DOHH2 (cell line): ENCODE measurements at regions not wholly inside any gene's neighbourhood (a gene's known extent, or its start where the extent isn't known, plus 50 kb on each side); places are given as distances from the start of the nearest gene placed in this dataset.

Source experiments
- H3F3A ChIP-seq: fragments of 200-600 bp; sonication (generic), shearing (Covaris generic); 2 replicates; pipeline ENCODE4 v1.6.0; 2016; ENCODE audit warnings: antibody characterized with exemption, mild to moderate bottlenecking; ENCODE audit not compliant: control insufficient read depth, insufficient read depth
- H3K27ac ChIP-seq: fragments of 200-600 bp; sonication (generic); 2 replicates; pipeline ENCODE4 v1.5.1; 2014; ENCODE audit warnings: low read depth, mild to moderate bottlenecking, low read length, moderate library complexity
- H3K27me3 ChIP-seq: fragments of 200-600 bp; sonication (generic); 2 replicates; pipeline ENCODE4 v1.6.1; 2014; ENCODE audit warnings: mild to moderate bottlenecking, low read length, mixed read lengths; ENCODE audit not compliant: control insufficient read depth
- H3K36me3 ChIP-seq: fragments of 200-600 bp; sonication (generic); 2 replicates; pipeline ENCODE4 v1.6.1; 2014; ENCODE audit warnings: mild to moderate bottlenecking, low read length, moderate library complexity, mixed read lengths; ENCODE audit not compliant: control insufficient read depth
- H3K4me1 ChIP-seq: fragments of 200-600 bp; sonication (generic); 2 replicates; pipeline ENCODE4 v1.6.1; 2014; ENCODE audit warnings: mild to moderate bottlenecking, low read length, mixed read lengths; ENCODE audit not compliant: control insufficient read depth
- H3K4me2 ChIP-seq: fragments of 200-600 bp; sonication (generic); 2 replicates; pipeline ENCODE4 v1.6.0; 2014; ENCODE audit warnings: mild to moderate bottlenecking, low read length, moderate library complexity
- H3K4me3 ChIP-seq: fragments of 200-600 bp; sonication (generic); 2 replicates; pipeline ENCODE4 v1.5.1; 2014; ENCODE audit warnings: mild to moderate bottlenecking, low read length, mixed read lengths
- H3K79me2 ChIP-seq: fragments of 200-600 bp; sonication (generic); 2 replicates; pipeline ENCODE4 v1.6.1; 2014; ENCODE audit warnings: mild to moderate bottlenecking, low read length, mixed read lengths; ENCODE audit not compliant: control insufficient read depth
- H3K9me2 ChIP-seq: fragments of 200-600 bp; sonication (generic); replicated peaks from 2 replicates; pipeline ENCODE4 v1.6.1; 2014; ENCODE audit warnings: mild to moderate bottlenecking, low read length, mixed read lengths; ENCODE audit not compliant: control insufficient read depth
- H3K9me3 ChIP-seq: fragments of 200-600 bp; sonication (generic); 2 replicates; pipeline ENCODE4 v1.6.1; 2014; ENCODE audit warnings: antibody characterized with exemption, low read length, mixed read lengths; ENCODE audit not compliant: control insufficient read depth, insufficient read depth
- H4K20me1 ChIP-seq: fragments of 200-600 bp; sonication (generic); 2 replicates; pipeline ENCODE4 v1.6.0; 2014; ENCODE audit warnings: low read depth, mild to moderate bottlenecking, antibody characterized with exemption, low read length, moderate library complexity; ENCODE audit not compliant: control insufficient read depth, insufficient read depth
- EZH2phosphoT487 ChIP-seq: fragments of 200-600 bp; sonication (generic); IDR thresholded peaks from 2 replicates; pipeline ENCODE4 v1.6.1; 2017; ENCODE audit warnings: borderline replicate concordance, mild to moderate bottlenecking, antibody characterized with exemption, low read length, moderate library complexity, mixed read lengths
- TF ChIP-seq, protein P1 (sequence below): fragments of 200-600 bp; sonication (generic); IDR thresholded peaks from one replicate; pipeline ENCODE4 v1.5.1; 2014; ENCODE audit warnings: antibody characterized with exemption, mild to moderate bottlenecking, low read depth, low read length; ENCODE audit not compliant: poor library complexity, severe bottlenecking

DNA sequence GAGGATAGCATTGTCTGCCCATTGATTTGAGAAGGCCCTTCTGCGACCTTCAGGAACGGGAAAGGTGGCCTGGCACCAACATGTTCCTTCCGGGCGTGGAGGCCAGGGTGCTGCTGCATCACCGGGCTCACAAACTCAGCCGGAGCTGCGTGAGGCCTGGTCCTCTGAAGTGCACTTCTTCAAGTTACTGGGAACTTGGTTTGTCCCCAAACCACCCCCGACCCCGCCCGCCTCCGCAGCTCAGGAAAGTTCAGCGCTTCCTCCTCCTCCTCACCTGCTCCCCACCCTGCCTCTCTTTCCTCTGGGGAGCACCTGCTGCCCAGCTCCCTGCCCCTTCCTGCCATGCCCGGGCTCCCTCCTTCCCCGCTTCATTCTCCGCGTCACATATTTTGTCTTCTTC is 116.0 kb upstream of the LRPAP1 start:
- Histone ChIP-seq H3K27me3 (no peaks in the 10 kb centered on the region), H3K4me2 (no peak overlapping the region), H3K9me3 (no peaks in the 10 kb centered on the region), H3K9me2 (no peaks in the 10 kb centered on the region), H4K20me1 (no peaks in the 10 kb centered on the region), H3K79me2 (no peaks in the 10 kb centered on the region), H3K36me3 (no peaks in the 10 kb centered on the region), H3K4me1 (peaks cover 30% of the 10 kb centered on the region), H3K27ac (no peak overlapping the region), H3F3A (no peaks in the 10 kb centered on the region), H3K4me3 (no peak overlapping the region)
- TF ChIP-seq EZH2phosphoT487, result no peak
- TF ChIP-seq, protein P1, sequence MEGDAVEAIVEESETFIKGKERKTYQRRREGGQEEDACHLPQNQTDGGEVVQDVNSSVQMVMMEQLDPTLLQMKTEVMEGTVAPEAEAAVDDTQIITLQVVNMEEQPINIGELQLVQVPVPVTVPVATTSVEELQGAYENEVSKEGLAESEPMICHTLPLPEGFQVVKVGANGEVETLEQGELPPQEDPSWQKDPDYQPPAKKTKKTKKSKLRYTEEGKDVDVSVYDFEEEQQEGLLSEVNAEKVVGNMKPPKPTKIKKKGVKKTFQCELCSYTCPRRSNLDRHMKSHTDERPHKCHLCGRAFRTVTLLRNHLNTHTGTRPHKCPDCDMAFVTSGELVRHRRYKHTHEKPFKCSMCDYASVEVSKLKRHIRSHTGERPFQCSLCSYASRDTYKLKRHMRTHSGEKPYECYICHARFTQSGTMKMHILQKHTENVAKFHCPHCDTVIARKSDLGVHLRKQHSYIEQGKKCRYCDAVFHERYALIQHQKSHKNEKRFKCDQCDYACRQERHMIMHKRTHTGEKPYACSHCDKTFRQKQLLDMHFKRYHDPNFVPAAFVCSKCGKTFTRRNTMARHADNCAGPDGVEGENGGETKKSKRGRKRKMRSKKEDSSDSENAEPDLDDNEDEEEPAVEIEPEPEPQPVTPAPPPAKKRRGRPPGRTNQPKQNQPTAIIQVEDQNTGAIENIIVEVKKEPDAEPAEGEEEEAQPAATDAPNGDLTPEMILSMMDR, result no peak

DNA sequence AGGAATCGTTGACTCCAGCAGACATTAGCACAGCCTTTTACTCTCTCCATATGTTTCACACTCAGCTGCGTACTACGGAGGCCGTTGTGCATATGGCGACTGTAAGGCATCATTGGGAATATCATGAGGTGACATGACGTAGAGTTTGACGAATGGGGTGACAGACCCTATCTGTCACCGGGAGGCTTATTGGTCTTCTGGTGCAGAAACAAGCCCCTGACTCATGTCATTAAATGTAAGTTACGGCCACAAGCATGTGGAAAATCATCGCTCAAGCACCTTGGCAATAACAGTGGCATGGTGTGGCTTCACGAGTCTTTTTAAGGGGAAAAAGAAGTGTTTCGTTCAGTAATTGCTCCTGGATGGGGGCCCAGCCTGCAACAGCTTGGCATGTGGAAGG is 115.2 kb upstream of the LRPAP1 start:
- H3K4me3 ChIP-seq, result no peak overlapping the region
- H3K4me1 ChIP-seq, result peaks cover 33% of the 10 kb centered on the region
- no peak overlapping the region for H3K27ac ChIP-seq
- H3K9me2 ChIP-seq, result no peaks in the 10 kb centered on the region
- TF ChIP-seq EZH2phosphoT487, result no peak
- TF ChIP-seq, protein P1, result no peak
- no peaks in the 10 kb centered on the region for H3K79me2 ChIP-seq
- H3K27me3 ChIP-seq, result no peaks in the 10 kb centered on the region
- no peaks in the 10 kb centered on the region for H4K20me1 ChIP-seq
- H3K36me3 ChIP-seq, result no peaks in the 10 kb centered on the region
- H3F3A ChIP-seq, result no peaks in the 10 kb centered on the region
- H3K4me2 ChIP-seq, result no peak overlapping the region
- no peaks in the 10 kb centered on the region for H3K9me3 ChIP-seq

DNA sequence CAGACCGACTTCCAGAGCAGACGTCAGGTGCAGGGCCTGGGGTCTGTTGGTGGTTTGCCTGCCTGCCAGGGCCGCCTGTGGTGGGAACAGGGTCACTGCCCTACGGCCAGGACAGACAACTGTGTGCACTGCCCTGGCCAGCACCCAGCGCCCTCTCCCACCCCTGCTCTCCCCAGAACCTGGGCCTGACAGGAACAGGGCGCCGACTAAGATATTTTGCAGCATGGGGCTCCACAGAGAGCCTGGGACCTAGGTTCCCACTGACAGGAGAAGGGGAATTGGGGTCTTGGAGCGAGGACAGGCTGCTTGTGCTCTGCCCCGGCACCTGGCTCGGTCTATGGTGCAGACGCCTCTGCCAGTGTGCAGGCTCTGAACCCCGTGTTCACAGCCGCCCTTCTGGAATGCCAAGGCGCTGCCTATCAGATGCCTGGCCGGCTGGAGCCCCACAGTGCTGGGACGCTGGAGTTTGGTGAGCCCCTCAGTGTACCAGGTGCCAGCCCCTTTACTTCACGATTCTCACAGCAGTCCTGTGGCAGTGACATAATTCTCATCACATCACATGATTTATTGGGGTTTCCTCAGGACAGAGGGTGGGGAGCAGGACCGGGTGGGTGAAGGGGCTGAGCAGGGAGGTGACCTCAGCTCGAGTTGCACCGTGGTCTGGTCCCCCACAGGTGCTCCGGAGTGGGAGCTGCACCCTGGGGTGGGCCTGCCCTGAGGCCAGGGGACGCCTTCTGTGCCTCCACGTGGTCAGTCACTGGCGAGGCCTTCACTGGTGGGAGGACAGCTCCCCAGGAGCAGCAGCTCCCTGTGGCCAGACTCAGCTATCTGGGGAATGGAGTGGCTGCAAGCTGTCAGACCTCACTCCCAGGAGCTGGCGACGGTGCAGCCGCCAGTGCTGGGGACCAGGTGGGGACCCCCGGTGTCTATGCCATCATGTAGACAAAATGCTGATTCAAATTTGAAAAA is 113.8 kb upstream of the LRPAP1 start:
- H3K4me2 ChIP-seq, result no peak overlapping the region
- H3K27me3 ChIP-seq, result no peaks in the 10 kb centered on the region
- no peak overlapping the region for H3K4me3 ChIP-seq
- H4K20me1 ChIP-seq, result no peaks in the 10 kb centered on the region
- no peaks in the 10 kb centered on the region for H3F3A ChIP-seq
- TF ChIP-seq, protein P1, result no peak
- TF ChIP-seq EZH2phosphoT487, result no peak
- no peaks in the 10 kb centered on the region for H3K9me2 ChIP-seq
- H3K9me3 ChIP-seq, result no peaks in the 10 kb centered on the region
- no peaks in the 10 kb centered on the region for H3K79me2 ChIP-seq
- H3K36me3 ChIP-seq, result no peaks in the 10 kb centered on the region
- no peak overlapping the region for H3K27ac ChIP-seq
- H3K4me1 ChIP-seq, result peaks cover 26% of the 10 kb centered on the region
